ENCODE measurements at regions not wholly inside any gene's neighbourhood (a gene's known extent, or its start where the extent isn't known, plus 50 kb on each side); places are given as distances from the start of the nearest gene placed in this dataset.

- H3K27ac ChIP-seq (ENCODE audit: low read depth, low read length, severe bottlenecking), result no peak overlapping the region
- peaks cover 4% of the 10 kb centered on the region for H3K9me3 ChIP-seq (ENCODE audit: control insufficient read depth, low read length)
- no peaks in the 10 kb centered on the region for H3K36me3 ChIP-seq (ENCODE audit: control insufficient read depth, insufficient read depth, low read length)
- no peak overlapping the region for H3K4me3 ChIP-seq (ENCODE audit: extremely low read depth, insufficient read depth, low read length, poor library complexity, severe bottlenecking)
- H3K4me1 ChIP-seq (ENCODE audit: control insufficient read depth, insufficient read depth, low read length, poor library complexity, severe bottlenecking), result no peaks in the 10 kb centered on the region
- WGBS, 2 experiments (ENCODE audit: insufficient coverage in 2 of 2), result 91% methylated on average over 1 of the region's 1 CpG
Measured at GRCh38 chr12:62207248-62207647, 53.0 kb upstream of the USP15 start.
